CD8-positive, alpha-beta memory T cell (primary cell): ENCODE measurements at regions not wholly inside any gene's neighbourhood (a gene's known extent, or its start where the extent isn't known, plus 50 kb on each side); places are given as distances from the start of the nearest gene placed in this dataset.
"Not testable (repeated sequence)": the region's sequence is repeated elsewhere in the genome, so short reads cannot be mapped to it uniquely, and the experiment has no call there.

ENCODE experiments used
- CTCF ChIA-PET: fragments of 350-600 bp; sonication (Branson Sonifier 250); formaldehyde crosslinking; loops from one replicate; lab custom pipeline; 2021; ENCODE audit warnings: antibody characterized with exemption; lab: Charles Lee
- POLR2A ChIA-PET: fragments of 350-600 bp; sonication (Branson Sonifier 250); formaldehyde crosslinking; loops from one replicate; lab custom pipeline; 2021; ENCODE audit warnings: antibody characterized with exemption; lab: Charles Lee
- DNase-seq, 5 donors: peaks; one replicate each; pipeline versions ENCODE4 v3.0.0 to v3.0.0-alpha.2; 2020 to 2022; ENCODE audit warnings: mixed read lengths in 1 of 5
- H3K27ac ChIP-seq: one replicate; pipeline ENCODE4 v1.7.0; 2013; ENCODE audit warnings: low read depth, mild to moderate bottlenecking, low read length, moderate library complexity
- H3K27me3 ChIP-seq: 2 replicates; pipeline ENCODE4 v1.7.0; 2013; ENCODE audit warnings: low read length, mild to moderate bottlenecking; ENCODE audit not compliant: insufficient read depth, poor library complexity, severe bottlenecking
- H3K36me3 ChIP-seq: 2 replicates; pipeline ENCODE4 v1.7.0; 2013; ENCODE audit warnings: mild to moderate bottlenecking, low read length, moderate library complexity; ENCODE audit not compliant: insufficient read depth
- H3K4me1 ChIP-seq: 2 replicates; pipeline ENCODE4 v1.7.0; 2013; ENCODE audit warnings: mild to moderate bottlenecking, low read length, moderate library complexity; ENCODE audit not compliant: insufficient read depth
- H3K4me3 ChIP-seq: 2 replicates; pipeline ENCODE4 v1.7.0; 2013; ENCODE audit warnings: mild to moderate bottlenecking, low read length
- H3K9me3 ChIP-seq: 2 replicates; pipeline ENCODE4 v1.7.0; 2013; ENCODE audit warnings: mild to moderate bottlenecking, low read length
- H3K27ac Mint-ChIP-seq, 8 donors: one replicate each; pipeline ENCODE4 v1.8.0; 2020 to 2021; ENCODE audit warnings: mixed read lengths in 8 of 8, mild to moderate bottlenecking in 6 of 8, inconsistent platforms in 3 of 8, moderate library complexity in 3 of 8
- H3K27me3 Mint-ChIP-seq, 2 donors: one replicate each; pipeline ENCODE4 v1.8.0; 2020 to 2021; ENCODE audit warnings: mixed read lengths in 2 of 2, mild to moderate bottlenecking in 1 of 2, moderate library complexity in 1 of 2
- H3K36me3 Mint-ChIP-seq, 3 donors: one replicate each; pipeline ENCODE4 v1.8.0; 2020 to 2021; ENCODE audit warnings: mixed read lengths in 3 of 3, inconsistent platforms in 1 of 3, mild to moderate bottlenecking in 1 of 3
- H3K4me1 Mint-ChIP-seq, 3 donors: one replicate each; pipeline ENCODE4 v1.8.0; 2020 to 2021; ENCODE audit warnings: mixed read lengths in 3 of 3, inconsistent platforms in 1 of 3, mild to moderate bottlenecking in 1 of 3
- H3K4me3 Mint-ChIP-seq, 7 donors: one replicate each; pipeline ENCODE4 v1.8.0; 2020 to 2021; ENCODE audit warnings: mixed read lengths in 7 of 7, mild to moderate bottlenecking in 6 of 7, moderate library complexity in 4 of 7, inconsistent platforms in 2 of 7
- H3K9me3 Mint-ChIP-seq, 5 donors: one replicate each; pipeline ENCODE4 v1.8.0; 2020 to 2022; ENCODE audit warnings: mixed read lengths in 5 of 5, mild to moderate bottlenecking in 3 of 5, moderate library complexity in 2 of 5, inconsistent platforms in 1 of 5

GRCh38 chr1:119254067-119254720 lies 113.7 kb upstream of the WARS2 start:
- ChIA-PET CTCF (no interaction called here), POLR2A (no interaction called here)
- H3K27ac Mint-ChIP-seq = no peak overlapping the region
- H3K9me3 Mint-ChIP-seq = peaks cover 0 to 12% (median 8%) of the 10 kb centered on the region in 5 donors
- H3K27me3 Mint-ChIP-seq = peaks cover 0 to 1% of the 10 kb centered on the region in 2 donors
- no peak overlapping the region for H3K27ac ChIP-seq
- H3K27me3 ChIP-seq = no peaks in the 10 kb centered on the region
- H3K9me3 ChIP-seq = no peaks in the 10 kb centered on the region
- H3K4me3 ChIP-seq = no peak overlapping the region
- no peaks in the 10 kb centered on the region for H3K36me3 ChIP-seq
- no peak for DNase-seq
- H3K36me3 Mint-ChIP-seq = peaks cover 0 to 3% (median 0%) of the 10 kb centered on the region in 3 donors
- no peaks in the 10 kb centered on the region for H3K4me1 ChIP-seq
- no peak overlapping the region for H3K4me3 Mint-ChIP-seq
- H3K4me1 Mint-ChIP-seq = no peaks in the 10 kb centered on the region

- H3K27ac ChIP-seq, H3K27ac Mint-ChIP-seq, POLR2A ChIA-PET, H3K9me3 ChIP-seq, H3K36me3 ChIP-seq, H3K36me3 Mint-ChIP-seq, H3K4me3 Mint-ChIP-seq, H3K4me1 ChIP-seq, CTCF ChIA-PET, H3K27me3 ChIP-seq, H3K4me3 ChIP-seq, H3K4me1 Mint-ChIP-seq, DNase-seq, H3K27me3 Mint-ChIP-seq: not testable (repeated sequence)
- H3K9me3 Mint-ChIP-seq = peaks cover 0 to 12% (median 8%) of the 10 kb centered on the region in 5 donors
These were observed 112.5 kb upstream of the HAO2 start for GRCh38 chr1:119256089-119256488.

- Mint-ChIP-seq H3K27me3 (peaks cover 0 to 3% of the 10 kb centered on the region in 2 donors), H3K27ac (no peak overlapping the region), H3K9me3 (peaks cover 0 to 12% (median 8%) of the 10 kb centered on the region in 5 donors), H3K36me3 (peaks cover 0 to 3% (median 0%) of the 10 kb centered on the region in 3 donors), H3K4me3 (no peak overlapping the region), H3K4me1 (no peaks in the 10 kb centered on the region)
- Histone ChIP-seq H3K27me3 (no peaks in the 10 kb centered on the region), H3K27ac (no peak overlapping the region), H3K4me3 (no peak overlapping the region), H3K36me3 (no peaks in the 10 kb centered on the region), H3K4me1 (no peaks in the 10 kb centered on the region), H3K9me3 (no peaks in the 10 kb centered on the region)
- ChIA-PET POLR2A (no interaction called here), CTCF (no interaction called here)
- DNase-seq = no peak
These were observed 108.1 kb upstream of the HAO2 start for GRCh38 chr1:119260506-119260905.

GRCh38 chr1:119266386-119266785 lies 102.2 kb upstream of the HAO2 start:
- ChIA-PET CTCF (no interaction called here), POLR2A (no interaction called here)
- Mint-ChIP-seq H3K27me3 (peaks cover 11 to 12% of the 10 kb centered on the region in 2 donors), H3K4me1 (no peaks in the 10 kb centered on the region), H3K4me3 (no peak overlapping the region), H3K27ac (no peak overlapping the region), H3K9me3 (no peaks in the 10 kb centered on the region), H3K36me3 (peaks cover 0 to 3% (median 0%) of the 10 kb centered on the region in 3 donors)
- Histone ChIP-seq H3K4me3 (no peak overlapping the region), H3K27ac (no peak overlapping the region), H3K27me3 (no peaks in the 10 kb centered on the region), H3K36me3 (no peaks in the 10 kb centered on the region), H3K9me3 (no peaks in the 10 kb centered on the region), H3K4me1 (no peaks in the 10 kb centered on the region)
- DNase-seq = no peak

GRCh38 chr1:119266858-119267257 lies 101.7 kb upstream of the HAO2 start:
- H3K27me3 Mint-ChIP-seq = peaks cover 11 to 12% of the 10 kb centered on the region in 2 donors
- H3K9me3 ChIP-seq = no peaks in the 10 kb centered on the region
- H3K27ac ChIP-seq = no peak overlapping the region
- no peak overlapping the region for H3K4me3 Mint-ChIP-seq
- no peaks in the 10 kb centered on the region for H3K4me1 ChIP-seq
- no peak overlapping the region for H3K27ac Mint-ChIP-seq
- ChIA-PET CTCF (no interaction called here), POLR2A (no interaction called here)
- H3K9me3 Mint-ChIP-seq = no peaks in the 10 kb centered on the region
- no peak overlapping the region for H3K4me3 ChIP-seq
- no peaks in the 10 kb centered on the region for H3K27me3 ChIP-seq
- H3K36me3 Mint-ChIP-seq = peaks cover 0 to 3% (median 0%) of the 10 kb centered on the region in 3 donors
- no peak for DNase-seq
- H3K4me1 Mint-ChIP-seq = no peaks in the 10 kb centered on the region
- no peaks in the 10 kb centered on the region for H3K36me3 ChIP-seq

- H3K4me3 ChIP-seq, H3K4me3 Mint-ChIP-seq, H3K9me3 Mint-ChIP-seq, H3K36me3 Mint-ChIP-seq, H3K27ac Mint-ChIP-seq, H3K4me1 ChIP-seq, CTCF ChIA-PET, DNase-seq, H3K27ac ChIP-seq, H3K9me3 ChIP-seq, POLR2A ChIA-PET, H3K4me1 Mint-ChIP-seq, H3K27me3 ChIP-seq, H3K36me3 ChIP-seq: not testable (repeated sequence)
- peaks cover 10 to 12% of the 10 kb centered on the region in 2 donors for H3K27me3 Mint-ChIP-seq
These were observed 101.3 kb upstream of the HAO2 start for GRCh38 chr1:119267288-119267687.

GRCh38 chr1:119268879-119269278 lies 99.7 kb upstream of the HAO2 start:
- DNase-seq = no peak
- Mint-ChIP-seq H3K27me3 (peaks cover 12 to 14% of the 10 kb centered on the region in 2 donors), H3K4me1 (no peaks in the 10 kb centered on the region), H3K36me3 (peaks cover 0 to 3% (median 0%) of the 10 kb centered on the region in 3 donors), H3K27ac (peak overlapping the region in 1 of 8 donors; percentile 9), H3K4me3 (no peak overlapping the region), H3K9me3 (no peaks in the 10 kb centered on the region)
- Histone ChIP-seq H3K27ac (no peak overlapping the region), H3K27me3 (no peaks in the 10 kb centered on the region), H3K4me1 (no peaks in the 10 kb centered on the region), H3K36me3 (no peaks in the 10 kb centered on the region), H3K9me3 (no peaks in the 10 kb centered on the region), H3K4me3 (no peak overlapping the region)
- ChIA-PET POLR2A (no interaction called here), CTCF (no interaction called here)

- ChIA-PET CTCF (interaction anchor here (0.7 to 1.4 kb wide), 3 partner anchors 19 to 52 kb away, joined by 3 read pairs; no protein-coding TSS in a partner anchor), POLR2A (no interaction called here)
- Mint-ChIP-seq H3K9me3 (no peaks in the 10 kb centered on the region), H3K4me1 (no peaks in the 10 kb centered on the region), H3K27ac (no peak overlapping the region), H3K36me3 (no peaks in the 10 kb centered on the region), H3K27me3 (peaks cover 4 to 8% of the 10 kb centered on the region in 2 donors), H3K4me3 (no peak overlapping the region)
- no peaks in the 10 kb centered on the region for H3K9me3 ChIP-seq
- H3K4me3 ChIP-seq = no peak overlapping the region
- H3K36me3 ChIP-seq = no peaks in the 10 kb centered on the region
- H3K4me1 ChIP-seq = no peaks in the 10 kb centered on the region
- no peaks in the 10 kb centered on the region for H3K27me3 ChIP-seq
- H3K27ac ChIP-seq = no peak overlapping the region
- DNase-seq = peak; percentile 3 to 50 (median 11)
These were observed 93.1 kb upstream of the HAO2 start for GRCh38 chr1:119275145-119276134.
